HEK293 (cell line): ENCODE measurements at regions not wholly inside any gene's neighbourhood (a gene's known extent, or its start where the extent isn't known, plus 50 kb on each side); places are given as distances from the start of the nearest gene placed in this dataset.

Source experiments
- CTCF ChIP-seq: fragments of 450-650 bp; formaldehyde crosslinking; IDR thresholded peaks from 2 replicates; pipeline ENCODE4 v1.5.1; 2016; ENCODE audit warnings: missing biosample characterization, missing genetic modification characterization
- ZFP69B ChIP-seq: fragments of 450-650 bp; formaldehyde crosslinking; IDR thresholded peaks from 2 replicates; pipeline ENCODE4 v1.5.1; 2016; ENCODE audit warnings: missing biosample characterization, missing genetic modification characterization
- ZNF362 ChIP-seq: fragments of 450-650 bp; formaldehyde crosslinking; IDR thresholded peaks from 2 replicates; pipeline ENCODE4 v1.5.1; 2016; ENCODE audit warnings: missing biosample characterization, missing genetic modification characterization
- ZNF501 ChIP-seq: fragments of 450-650 bp; formaldehyde crosslinking; IDR thresholded peaks from 2 replicates; pipeline ENCODE4 v1.5.1; 2016; ENCODE audit warnings: missing biosample characterization, missing genetic modification characterization
- ZNF768 ChIP-seq: fragments of 450-650 bp; formaldehyde crosslinking; IDR thresholded peaks from 2 replicates; pipeline ENCODE4 v1.5.1; 2018; ENCODE audit warnings: missing biosample characterization, mild to moderate bottlenecking, missing genetic modification characterization
- ZSCAN30 ChIP-seq: fragments of 450-650 bp; IDR thresholded peaks from 2 replicates; pipeline ENCODE4 v1.5.1; 2018; ENCODE audit warnings: missing biosample characterization, mild to moderate bottlenecking, missing genetic modification characterization, moderate library complexity

GRCh38 chr2:236991874-236992273, 93.8 kb upstream of the COPS8 start:
- TF ChIP-seq ZNF768 (no peak), ZNF501 (tag by site-specific recombination) (no peak), CTCF (tag by site-specific recombination) (no peak), ZNF362 (tag by site-specific recombination) (no peak), ZFP69B (tag by site-specific recombination) (no peak), ZSCAN30 (tag by site-specific recombination) (no peak)
